ENCODE measurements at regions not wholly inside any gene's neighbourhood (a gene's known extent, or its start where the extent isn't known, plus 50 kb on each side); places are given as distances from the start of the nearest gene placed in this dataset.

GRCh38 chr4:89570931-89571330 is 263.3 kb upstream of the GPRIN3 start:
- Histone ChIP-seq H3K9ac (ENCODE audit: low read depth in 2 of 2, low read length in 2 of 2) (no peak overlapping the region), H3K9me3 (no peaks in the 10 kb centered on the region), H3K27me3 (no peaks in the 10 kb centered on the region), H3K4me3 (no peak overlapping the region), H3K27ac (no peak overlapping the region), H3K36me3 (no peaks in the 10 kb centered on the region), H3K4me1 (no peaks in the 10 kb centered on the region)
- intact Hi-C loops (cut with DNase I) = no loop called here
- no peak for TF ChIP-seq CTCF (IDR thresholded peaks at IDR 0.05)
- no peak for DNase-seq

DNA sequence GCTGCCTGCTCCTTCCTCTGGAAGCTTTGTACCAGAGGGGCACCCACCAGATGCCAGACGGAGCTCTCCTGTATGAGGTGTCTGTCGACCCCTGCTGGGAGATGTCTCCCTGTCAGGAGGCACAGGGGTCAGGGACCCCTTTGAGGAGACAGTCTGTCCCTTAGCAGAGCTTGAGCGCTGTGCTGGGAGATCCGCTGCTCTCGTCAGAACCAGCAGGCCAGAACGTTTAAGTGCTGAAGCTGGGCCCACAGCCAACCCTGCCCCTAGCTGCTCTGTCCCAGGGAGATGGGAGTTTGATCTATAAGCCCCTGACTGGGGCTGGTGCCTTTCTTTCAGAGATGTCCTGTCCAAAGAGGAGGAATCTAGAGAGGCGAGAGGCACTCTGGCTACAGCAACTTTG is 260.3 kb upstream of the GPRIN3 start:
- H3K27ac ChIP-seq = no peak overlapping the region
- no peaks in the 10 kb centered on the region for H3K27me3 ChIP-seq
- no peak for DNase-seq
- H3K36me3 ChIP-seq = no peaks in the 10 kb centered on the region
- no peak for TF ChIP-seq CTCF (IDR thresholded peaks at IDR 0.05)
- H3K4me3 ChIP-seq = no peak overlapping the region
- intact Hi-C loops (cut with DNase I) = no loop called here
- no peak overlapping the region for H3K9ac ChIP-seq (ENCODE audit: low read depth in 2 of 2, low read length in 2 of 2)
- H3K9me3 ChIP-seq = no peaks in the 10 kb centered on the region
- H3K4me1 ChIP-seq = no peaks in the 10 kb centered on the region

DNA sequence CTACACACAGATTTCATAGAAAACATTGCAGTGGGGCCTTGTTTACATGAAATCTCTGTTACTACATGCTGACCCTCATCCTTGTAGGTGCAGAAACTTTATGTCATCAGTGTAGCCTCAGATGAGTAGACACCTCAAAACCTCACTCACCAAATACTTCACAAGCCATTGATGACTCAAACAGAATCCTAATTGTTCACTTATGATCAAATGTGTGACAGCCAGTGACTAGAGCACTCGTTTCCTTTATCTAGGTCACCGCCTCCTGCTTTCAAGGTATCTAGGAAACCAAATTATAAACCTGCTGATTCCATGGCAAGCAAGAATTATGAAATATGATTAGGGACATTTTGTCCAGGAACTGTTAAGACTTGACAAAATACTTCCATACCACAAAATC is 255.8 kb upstream of the GPRIN3 start:
- H3K4me3 ChIP-seq = no peak overlapping the region
- no peaks in the 10 kb centered on the region for H3K36me3 ChIP-seq
- DNase-seq = no peak
- intact Hi-C loops (cut with DNase I) = no loop called here
- no peaks in the 10 kb centered on the region for H3K9me3 ChIP-seq
- no peaks in the 10 kb centered on the region for H3K4me1 ChIP-seq
- TF ChIP-seq CTCF (IDR thresholded peaks at IDR 0.05) = no peak
- no peaks in the 10 kb centered on the region for H3K27me3 ChIP-seq
- H3K27ac ChIP-seq = no peak overlapping the region
- H3K9ac ChIP-seq (ENCODE audit: low read depth in 2 of 2, low read length in 2 of 2) = no peak overlapping the region

DNA sequence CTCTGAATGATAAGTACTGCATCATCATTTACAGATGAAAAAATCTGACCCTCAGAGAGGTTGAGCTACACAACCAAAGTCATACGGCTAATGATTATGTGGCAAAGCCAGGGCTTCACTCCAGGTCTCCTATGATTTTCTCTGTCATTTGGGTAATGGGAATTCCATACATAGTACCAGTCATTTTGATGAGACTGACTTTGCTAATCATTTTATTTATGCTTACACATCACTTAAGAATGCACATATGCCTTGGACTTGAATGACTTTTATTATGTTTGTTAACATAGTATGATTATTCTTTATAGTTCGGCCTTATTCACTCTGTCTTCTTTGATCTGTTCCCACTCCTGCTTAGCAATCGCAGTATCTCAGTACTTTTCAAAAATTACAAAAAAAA is 255.1 kb upstream of the GPRIN3 start:
- no peaks in the 10 kb centered on the region for H3K9me3 ChIP-seq
- H3K9ac ChIP-seq (ENCODE audit: low read depth in 2 of 2, low read length in 2 of 2) = no peak overlapping the region
- no peaks in the 10 kb centered on the region for H3K36me3 ChIP-seq
- no peak overlapping the region for H3K27ac ChIP-seq
- no peaks in the 10 kb centered on the region for H3K27me3 ChIP-seq
- TF ChIP-seq CTCF (IDR thresholded peaks at IDR 0.05) = no peak
- no peaks in the 10 kb centered on the region for H3K4me1 ChIP-seq
- no peak overlapping the region for H3K4me3 ChIP-seq
- intact Hi-C loops (cut with DNase I) = no loop called here
- no peak for DNase-seq

- no peaks in the 10 kb centered on the region for H3K9me3 ChIP-seq
- H3K4me3 ChIP-seq = no peak overlapping the region
- intact Hi-C loops (cut with DNase I) = no loop called here
- no peaks in the 10 kb centered on the region for H3K27me3 ChIP-seq
- TF ChIP-seq CTCF (IDR thresholded peaks at IDR 0.05) = no peak
- no peak overlapping the region for H3K27ac ChIP-seq
- no peaks in the 10 kb centered on the region for H3K36me3 ChIP-seq
- H3K9ac ChIP-seq (ENCODE audit: low read depth in 2 of 2, low read length in 2 of 2) = no peak overlapping the region
- H3K4me1 ChIP-seq = no peaks in the 10 kb centered on the region
- DNase-seq = no peak
Observed at GRCh38 chr4:89561048-89561447, 253.4 kb upstream of the GPRIN3 start.

- H3K9me3 ChIP-seq = no peaks in the 10 kb centered on the region
- H3K36me3 ChIP-seq = no peaks in the 10 kb centered on the region
- H3K27me3 ChIP-seq = no peaks in the 10 kb centered on the region
- intact Hi-C loops (cut with DNase I) = no loop called here
- no peak overlapping the region for H3K9ac ChIP-seq (ENCODE audit: low read depth in 2 of 2, low read length in 2 of 2)
- no peak overlapping the region for H3K27ac ChIP-seq
- TF ChIP-seq CTCF (IDR thresholded peaks at IDR 0.05) = no peak
- DNase-seq = no peak
- no peaks in the 10 kb centered on the region for H3K4me1 ChIP-seq
- no peak overlapping the region for H3K4me3 ChIP-seq
Observed at GRCh38 chr4:89558147-89558546, 250.5 kb upstream of the GPRIN3 start.
